Muscle of back (tissue), 3 donors: ENCODE measurements at regions not wholly inside any gene's neighbourhood (a gene's known extent, or its start where the extent isn't known, plus 50 kb on each side); places are given as distances from the start of the nearest gene placed in this dataset.

Source experiments
- DNase-seq, 3 donors: peaks; one replicate each; pipeline versions ENCODE4 v3.0.0 to v3.0.0-alpha.2; 2013

GRCh38 chr3:127458696-127459604 lies 131.6 kb downstream of the TPRA1 start:
- peak; percentile 15 to 69 (median 52) for DNase-seq

DNA sequence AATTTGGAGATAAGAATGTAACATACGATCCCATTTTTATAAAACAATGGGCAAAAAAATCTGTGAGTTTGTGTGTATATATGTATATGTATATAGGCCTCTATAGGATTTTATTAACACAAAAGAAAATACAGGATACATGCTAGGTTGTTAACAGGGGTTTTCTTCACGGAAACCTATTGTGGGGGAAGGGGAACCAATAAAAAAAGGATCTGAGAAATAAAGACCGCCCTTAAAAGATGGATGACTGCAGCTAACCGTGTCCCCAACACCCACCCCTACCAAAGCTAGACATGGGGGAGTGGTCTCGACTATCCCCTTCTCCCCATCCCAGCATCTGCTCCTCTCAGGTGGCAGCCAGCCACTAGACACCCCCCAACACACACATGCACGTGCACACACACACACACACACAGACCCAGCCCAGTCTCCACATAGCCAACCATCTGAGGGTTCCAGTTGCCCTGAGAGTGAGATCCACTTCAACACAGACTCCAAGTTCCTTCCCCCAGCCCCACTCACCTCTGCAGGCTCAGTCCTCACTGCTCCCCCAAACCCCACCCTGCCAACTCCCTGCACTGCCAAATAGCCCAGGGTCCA lies 132.9 kb downstream of the TPRA1 start:
- DNase-seq, result no peak

GRCh38 chr3:127457094-127457475 lies 133.4 kb downstream of the TPRA1 start:
- peak; percentile 15 to 46 (median 20) for DNase-seq

GRCh38 chr3:127456471-127457093 lies 134.0 kb downstream of the TPRA1 start:
- no peak for DNase-seq

GRCh38 chr3:127455541-127456450 lies 134.7 kb downstream of the TPRA1 start:
- DNase-seq, result peak; percentile 46 to 91 (median 83)

DNA sequence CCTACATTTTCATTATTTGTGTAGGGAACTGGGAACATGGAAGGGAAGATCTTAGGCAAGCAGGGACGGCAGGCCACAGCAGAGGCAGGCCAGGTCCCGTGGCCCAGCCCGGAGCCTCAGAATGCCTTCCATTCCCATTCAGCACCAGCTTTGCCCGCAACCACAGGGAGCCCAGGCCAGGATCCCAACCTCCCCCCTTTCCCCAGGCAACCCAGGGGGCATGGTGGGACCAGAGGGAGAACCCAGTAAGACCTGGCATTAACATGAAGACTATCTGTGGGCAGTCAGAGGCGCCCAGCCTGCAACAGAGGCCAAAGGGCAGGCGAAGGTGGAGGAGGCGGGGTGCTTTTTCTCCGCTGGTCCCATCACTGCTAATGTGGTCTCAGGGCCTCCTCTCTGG lies 135.6 kb downstream of the TPRA1 start:
- DNase-seq, result no peak

- no peak for DNase-seq
Observed at GRCh38 chr3:127454051-127454450, 136.5 kb downstream of the TPRA1 start.

DNA sequence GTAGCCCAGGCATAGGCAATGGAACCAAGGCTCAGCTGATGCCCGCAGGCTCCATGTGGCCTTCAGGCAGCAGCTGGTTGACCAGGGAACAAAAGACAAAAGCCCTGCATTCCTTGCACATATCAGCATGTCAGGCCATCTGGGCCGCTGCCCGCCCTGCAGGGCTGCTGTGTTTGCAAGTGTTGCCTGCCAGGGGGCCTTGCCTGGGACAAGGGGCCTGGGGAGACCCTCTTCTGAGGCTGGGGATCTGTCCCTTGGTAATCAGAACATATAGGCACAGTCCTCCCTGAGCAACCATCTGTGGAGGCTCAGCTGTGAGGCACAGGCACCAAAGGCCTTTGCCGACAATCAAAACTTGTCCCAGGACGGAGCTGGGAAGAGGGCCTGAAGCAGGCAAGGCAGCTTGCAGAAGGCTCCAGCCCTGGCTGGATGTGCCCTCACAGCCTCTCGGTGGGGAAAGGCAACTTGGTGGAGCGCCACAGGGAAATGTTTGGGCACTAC lies 138.2 kb downstream of the TPRA1 start:
- no peak for DNase-seq

DNA sequence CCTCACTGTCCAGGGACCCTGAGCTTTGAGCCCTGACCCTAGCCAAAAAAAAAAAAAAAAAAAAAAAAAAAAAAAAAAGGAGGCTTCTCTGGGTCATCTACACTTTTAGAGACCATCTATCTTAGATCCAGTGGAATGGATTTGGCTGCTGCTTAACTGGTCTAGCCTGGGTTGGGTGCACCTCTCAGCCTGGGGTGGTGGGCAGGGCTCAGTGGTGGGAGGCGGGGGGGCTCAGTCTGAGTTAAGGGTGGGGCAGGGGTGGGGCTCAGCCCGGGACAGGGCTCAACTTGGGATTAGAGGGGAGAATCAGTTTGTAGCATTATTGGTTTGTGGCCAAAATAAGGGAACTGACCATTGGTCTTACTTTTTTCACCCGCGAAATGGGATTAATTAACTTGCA lies 139.2 kb downstream of the TPRA1 start:
- DNase-seq, result no peak

GRCh38 chr3:127450331-127450730 lies 140.2 kb downstream of the TPRA1 start:
- no peak for DNase-seq

- no peak for DNase-seq
Observed at GRCh38 chr3:127449486-127450212, 140.9 kb downstream of the TPRA1 start.

DNA sequence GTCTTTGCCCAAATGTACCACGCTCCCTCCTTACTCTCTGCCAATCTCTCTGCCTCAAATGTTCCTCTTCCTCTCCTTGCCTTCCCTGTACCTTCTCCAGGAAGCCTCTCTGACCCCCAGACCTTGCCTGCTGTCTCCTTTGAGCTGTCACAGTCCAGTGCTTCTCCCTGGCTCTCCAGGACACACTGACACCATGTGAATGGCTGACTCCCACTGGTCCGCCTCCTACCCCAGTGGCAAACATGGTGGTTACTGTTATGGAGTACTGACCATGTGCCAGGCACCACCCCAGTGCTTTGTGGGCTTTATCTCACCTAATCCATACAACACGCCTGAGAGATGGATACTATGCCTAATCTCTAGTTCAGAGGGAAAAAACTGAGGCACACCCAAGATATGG lies 141.9 kb downstream of the TPRA1 start:
- DNase-seq, result no peak

- no peak for DNase-seq
Observed at GRCh38 chr3:127448161-127448561, 142.4 kb downstream of the TPRA1 start.

DNA sequence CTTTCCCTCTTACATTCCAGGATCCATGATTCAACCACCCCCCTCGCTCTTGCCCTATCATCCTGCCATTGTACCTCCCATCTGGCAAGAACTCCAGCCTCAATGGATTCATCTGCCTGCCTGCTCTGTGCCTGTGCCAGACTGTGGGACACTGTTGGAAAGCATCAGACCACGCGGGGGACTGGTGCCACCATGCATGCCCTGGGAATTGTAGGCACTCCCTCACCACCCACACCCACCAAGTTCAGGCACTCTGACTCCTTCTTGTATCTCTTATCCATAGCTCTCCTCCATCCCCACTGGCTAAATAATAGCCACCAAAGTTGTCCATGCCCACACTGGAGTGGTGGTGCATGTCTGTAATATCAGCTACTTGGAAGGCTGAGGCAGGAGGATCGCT lies 143.8 kb downstream of the TPRA1 start:
- no peak for DNase-seq

GRCh38 chr3:127445581-127446343 lies 144.8 kb downstream of the TPRA1 start:
- no peak for DNase-seq

GRCh38 chr3:127444761-127445160 lies 145.8 kb downstream of the TPRA1 start:
- no peak for DNase-seq

- DNase-seq, result no peak
Observed at GRCh38 chr3:127443581-127444375, 146.8 kb downstream of the TPRA1 start.

DNA sequence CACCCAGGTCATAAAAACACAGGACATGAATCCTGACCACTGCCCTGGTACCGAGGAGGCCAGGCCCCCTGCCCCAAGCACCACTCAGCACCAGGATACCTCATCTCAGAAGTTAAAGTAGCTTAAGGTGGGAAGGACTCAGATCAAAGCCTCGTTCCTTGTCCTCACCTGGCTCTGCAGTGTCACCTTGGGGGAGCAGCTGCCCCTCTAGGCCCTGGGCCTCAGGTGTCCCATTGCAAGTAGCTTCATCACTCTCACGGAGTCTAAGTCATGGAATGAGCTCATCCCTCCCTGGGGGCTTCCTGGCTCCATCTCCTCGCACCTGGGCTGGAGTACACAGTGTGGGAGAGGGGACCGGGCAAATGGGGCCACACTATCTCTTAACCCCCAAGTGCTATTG lies 148.0 kb downstream of the TPRA1 start:
- DNase-seq, result no peak

GRCh38 chr3:127441764-127442163 lies 148.8 kb downstream of the TPRA1 start:
- no peak for DNase-seq
